Dermis microvascular lymphatic vessel endothelial cell (primary cell): ENCODE measurements at regions not wholly inside any gene's neighbourhood (a gene's known extent, or its start where the extent isn't known, plus 50 kb on each side); places are given as distances from the start of the nearest gene placed in this dataset.

ENCODE experiments used
- DNase-seq, 2 donors: peaks; one replicate each; pipeline versions ENCODE4 v3.0.0 to v3.0.0-alpha.2; 2010; ENCODE audit warnings: low read depth in 2 of 2

GRCh38 chr2:67835266-67835665 is 227.5 kb downstream of the C1D start:
- no peak for DNase-seq

GRCh38 chr2:67836866-67837265 is 225.9 kb downstream of the C1D start:
- DNase-seq = no peak

GRCh38 chr2:67838205-67838604 is 224.6 kb downstream of the C1D start:
- DNase-seq = no peak

GRCh38 chr2:67839242-67839641 is 223.6 kb downstream of the C1D start:
- DNase-seq = no peak

- no peak for DNase-seq
These were observed 223.1 kb downstream of the C1D start for GRCh38 chr2:67839668-67840067.

- peak; percentile 68 to 82 for DNase-seq
These were observed 222.2 kb downstream of the C1D start for GRCh38 chr2:67840460-67841068.

GRCh38 chr2:67841711-67842110 is 221.1 kb downstream of the C1D start:
- DNase-seq = no peak

GRCh38 chr2:67842375-67842959 is 220.3 kb downstream of the C1D start:
- DNase-seq = peak; percentile 23 to 26

GRCh38 chr2:67844024-67844540 is 218.7 kb downstream of the C1D start:
- DNase-seq = no peak

GRCh38 chr2:67845621-67846369 is 217.0 kb downstream of the C1D start:
- no peak for DNase-seq

GRCh38 chr2:67846370-67847070 is 216.3 kb downstream of the C1D start:
- DNase-seq = peak; percentile 77 to 93

- DNase-seq = no peak
These were observed 214.1 kb downstream of the C1D start for GRCh38 chr2:67848551-67849285.

GRCh38 chr2:67851016-67851415 is 211.8 kb downstream of the C1D start:
- DNase-seq = no peak

GRCh38 chr2:67851956-67852824 is 210.6 kb downstream of the C1D start:
- no peak for DNase-seq

- no peak for DNase-seq
These were observed 208.6 kb downstream of the C1D start for GRCh38 chr2:67854103-67854743.

- no peak for DNase-seq
These were observed 208.0 kb downstream of the C1D start for GRCh38 chr2:67854798-67855197.

GRCh38 chr2:67856866-67857265 is 205.9 kb downstream of the C1D start:
- no peak for DNase-seq

- no peak for DNase-seq
These were observed 205.0 kb downstream of the C1D start for GRCh38 chr2:67857836-67858235.

- DNase-seq = peak; percentile 39 to 51
These were observed 203.9 kb downstream of the C1D start for GRCh38 chr2:67858886-67859285.

GRCh38 chr2:67865917-67866316 is 196.9 kb downstream of the C1D start:
- DNase-seq = no peak
